ENCODE measurements at regions not wholly inside any gene's neighbourhood (a gene's known extent, or its start where the extent isn't known, plus 50 kb on each side); places are given as distances from the start of the nearest gene placed in this dataset.

DNA sequence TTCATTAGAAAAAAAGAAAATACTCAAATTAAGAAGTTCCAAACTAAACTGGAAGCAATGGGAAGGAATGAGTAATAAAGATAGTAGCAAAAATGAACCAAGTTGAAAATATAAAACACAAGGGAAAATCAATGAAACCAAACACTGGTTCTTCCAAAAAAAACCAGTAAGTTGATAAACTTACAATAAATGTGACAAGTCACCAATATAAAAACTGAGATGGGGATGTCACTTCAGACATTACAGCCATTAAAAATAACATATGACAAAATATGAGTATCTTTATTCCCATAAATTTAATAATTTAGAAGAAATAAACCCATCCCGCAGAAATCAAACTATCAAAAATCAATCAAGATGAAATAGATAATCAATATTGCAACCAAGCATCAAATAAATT is 633.9 kb upstream of the RAB6C start:
- no peak for TF ChIP-seq ZNF12 (CRISPR knock-in tag; IDR thresholded peaks at IDR 0.05)
- TF ChIP-seq ZFX (CRISPR knock-in tag; IDR thresholded peaks at IDR 0.05; ENCODE audit: low read depth): no peak
- TF ChIP-seq TOPORS (CRISPR knock-in tag; IDR thresholded peaks at IDR 0.05): no peak
- no peak for TF ChIP-seq ZNF570 (CRISPR knock-in tag; IDR thresholded peaks at IDR 0.05; ENCODE audit: borderline replicate concordance)
- TF ChIP-seq HNF4A (CRISPR knock-in tag; IDR thresholded peaks at IDR 0.05): no peak
- TF ChIP-seq, protein P1, sequence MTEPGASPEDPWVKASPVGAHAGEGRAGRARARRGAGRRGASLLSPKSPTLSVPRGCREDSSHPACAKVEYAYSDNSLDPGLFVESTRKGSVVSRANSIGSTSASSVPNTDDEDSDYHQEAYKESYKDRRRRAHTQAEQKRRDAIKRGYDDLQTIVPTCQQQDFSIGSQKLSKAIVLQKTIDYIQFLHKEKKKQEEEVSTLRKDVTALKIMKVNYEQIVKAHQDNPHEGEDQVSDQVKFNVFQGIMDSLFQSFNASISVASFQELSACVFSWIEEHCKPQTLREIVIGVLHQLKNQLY (CRISPR knock-in tag; IDR thresholded peaks at IDR 0.05): no peak
- TF ChIP-seq HNRNPLL (IDR thresholded peaks at IDR 0.05; ENCODE audit: low read depth, low read length, poor library complexity, severe bottlenecking): no peak
- no peak for TF ChIP-seq RBM39 (IDR thresholded peaks at IDR 0.05; ENCODE audit: low read depth, low read length, poor library complexity, severe bottlenecking)
- TF ChIP-seq FOXJ3 (CRISPR knock-in tag; IDR thresholded peaks at IDR 0.05; ENCODE audit: borderline replicate concordance): no peak
